Pulmonary artery endothelial cell (primary cell): ENCODE measurements at regions not wholly inside any gene's neighbourhood (a gene's known extent, or its start where the extent isn't known, plus 50 kb on each side); places are given as distances from the start of the nearest gene placed in this dataset.

Experiments used
- DNase-seq: peaks from one replicate; pipeline ENCODE4 v3.0.0-alpha.2; 2011; ENCODE audit warnings: low read depth, low spot score

DNA sequence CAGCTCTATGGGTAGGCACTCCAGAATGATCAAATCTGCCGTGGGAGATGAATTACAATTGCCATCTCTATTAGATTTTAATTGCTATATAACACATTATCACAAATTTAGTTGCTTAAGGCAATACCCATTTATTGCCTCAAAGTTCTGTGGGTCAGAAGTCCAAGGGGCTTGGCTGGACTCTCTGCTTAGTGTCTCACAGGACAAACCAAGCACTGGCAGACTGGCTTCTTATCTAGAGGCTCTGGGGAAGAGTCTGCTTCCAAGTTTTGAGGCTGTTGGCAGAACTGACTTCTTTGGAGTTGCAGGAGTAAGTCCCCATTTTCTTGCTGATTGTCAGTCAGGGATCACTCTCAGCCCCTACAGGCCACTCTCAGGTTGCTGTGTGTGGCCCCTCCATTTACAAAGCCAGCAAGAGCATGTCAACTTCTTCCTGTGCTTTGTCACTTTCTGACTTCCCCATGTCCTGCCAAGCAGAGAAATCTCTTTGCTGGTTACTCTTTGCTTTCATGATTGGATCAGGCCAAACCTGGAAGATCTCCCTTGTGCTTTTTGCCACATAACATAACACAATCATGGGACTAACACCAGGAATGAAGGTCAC is 93.5 kb upstream of the PRICKLE2 start:
- no peak for DNase-seq

DNA sequence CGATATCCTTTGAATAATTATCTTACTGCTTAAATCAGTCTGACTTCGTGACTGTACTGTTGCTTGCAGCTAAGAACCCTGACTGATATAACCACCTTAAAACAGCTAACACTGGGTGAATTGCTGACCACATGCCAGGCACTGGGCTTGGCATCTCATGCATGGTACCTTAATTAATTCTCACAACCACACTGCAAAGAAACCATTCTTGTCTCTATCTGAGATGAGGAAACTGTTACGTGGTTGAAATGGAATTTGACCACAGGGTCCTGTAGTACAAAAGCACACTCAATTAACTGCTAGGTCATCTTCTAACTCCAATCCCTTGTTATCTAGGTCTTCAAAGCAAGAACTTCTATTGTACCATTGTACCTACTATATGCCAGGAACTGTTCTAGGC is 92.7 kb upstream of the PRICKLE2 start:
- no peak for DNase-seq

DNA sequence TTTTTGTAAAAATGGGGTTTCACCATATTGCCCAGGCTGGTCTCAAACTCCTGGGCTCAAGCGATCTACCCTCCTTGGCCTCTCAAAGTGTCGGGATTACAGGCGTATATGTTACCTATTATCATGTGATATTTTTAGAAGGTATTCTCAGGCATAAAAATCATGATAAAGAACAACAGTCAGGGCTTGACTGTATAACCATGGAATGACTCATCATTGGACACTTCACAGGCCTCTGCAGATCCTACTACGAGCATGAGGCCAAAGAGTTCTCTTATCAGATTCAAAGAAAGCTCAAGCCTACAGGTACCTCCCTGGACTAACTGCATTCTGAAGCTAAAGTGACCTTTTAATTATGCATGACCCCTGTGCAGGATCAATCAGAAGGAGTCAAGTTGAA is 91.7 kb upstream of the PRICKLE2 start:
- DNase-seq: no peak

DNA sequence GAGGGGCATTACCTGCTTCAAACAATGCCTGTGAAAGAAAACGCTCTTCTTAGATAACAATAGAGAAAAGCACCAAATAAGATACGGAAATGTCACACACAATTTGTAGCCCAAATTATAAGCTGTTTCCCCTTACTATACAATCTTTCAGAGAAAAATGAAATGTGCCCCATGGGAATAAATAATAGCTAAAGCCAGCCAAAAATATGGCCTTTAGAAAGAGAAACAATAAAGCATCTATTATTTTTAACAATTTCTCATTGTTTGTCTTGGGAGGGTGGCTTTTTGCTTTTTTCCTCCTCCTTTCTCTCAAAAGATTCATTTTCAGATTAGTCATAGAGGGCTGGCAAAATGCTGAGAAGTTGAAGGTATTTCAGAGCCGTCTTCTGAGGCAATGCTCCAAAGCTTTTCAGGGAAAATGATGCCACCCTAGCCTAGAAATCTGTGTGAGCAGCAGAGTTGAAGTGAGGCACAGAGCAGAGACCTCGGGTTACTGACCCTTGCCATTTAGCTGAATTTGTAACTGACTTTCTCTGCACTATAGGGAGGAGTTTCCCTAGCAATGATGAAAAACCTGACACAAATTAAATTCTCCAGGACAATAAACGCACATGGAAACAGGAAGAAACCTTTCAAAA is 86.3 kb upstream of the PRICKLE2 start:
- no peak for DNase-seq

DNA sequence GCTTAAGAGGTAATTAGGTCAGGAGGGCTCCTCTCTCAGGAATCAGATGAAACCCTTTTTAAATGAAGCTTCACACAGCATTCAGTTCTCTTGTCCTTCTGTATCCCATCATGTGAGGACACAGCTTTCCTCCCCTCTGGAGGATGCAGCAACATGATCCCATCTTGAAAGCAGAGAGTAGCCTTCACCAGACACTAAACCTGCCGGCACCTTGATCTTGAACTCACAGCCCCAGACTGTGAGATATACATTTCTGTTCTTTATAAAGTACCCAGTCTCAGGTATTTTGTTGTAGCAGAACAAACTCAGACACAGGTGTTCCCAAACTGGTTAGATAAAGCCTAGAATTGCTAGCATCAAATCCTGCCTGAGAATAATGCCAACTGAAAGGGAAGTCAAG is 83.7 kb upstream of the PRICKLE2 start:
- DNase-seq: no peak

DNA sequence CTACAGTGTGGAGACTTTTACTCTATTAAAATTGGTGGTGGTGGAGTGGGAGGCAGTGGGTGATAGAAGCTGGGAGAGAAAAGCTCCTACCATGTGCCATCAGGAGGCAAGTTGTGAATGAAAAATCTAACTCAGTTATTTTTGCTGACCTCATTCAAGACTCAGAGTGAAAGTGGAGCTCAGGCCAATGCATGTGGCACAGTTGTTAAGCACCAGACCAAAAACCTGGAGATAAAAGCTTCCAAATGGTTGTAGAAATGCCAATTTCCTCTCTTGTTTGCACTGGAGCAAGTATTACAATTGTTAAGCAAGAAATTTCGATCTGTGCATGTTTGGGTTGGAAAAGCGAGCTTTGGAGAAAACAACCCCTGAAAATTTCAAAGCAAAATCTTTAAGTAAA is 81.5 kb upstream of the PRICKLE2 start:
- DNase-seq: no peak

DNA sequence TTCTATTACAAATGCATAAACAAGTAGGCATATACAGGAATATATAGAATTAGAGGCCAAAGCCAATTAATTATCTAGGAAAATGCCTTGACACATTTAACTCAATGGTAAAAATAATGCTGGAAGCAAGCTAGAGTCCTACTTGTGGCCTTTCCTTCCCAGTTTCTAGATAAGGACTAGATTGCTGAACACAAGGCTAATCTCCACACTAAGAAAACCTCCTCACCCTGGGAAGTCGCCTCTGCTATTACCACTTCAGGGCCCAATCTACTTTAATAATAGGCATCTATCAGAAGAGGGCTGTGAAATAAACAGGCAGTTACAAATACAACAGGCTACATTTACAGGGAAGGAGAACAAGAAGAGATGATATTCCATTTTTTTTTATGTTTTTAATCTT is 80.5 kb upstream of the PRICKLE2 start:
- DNase-seq: no peak

DNA sequence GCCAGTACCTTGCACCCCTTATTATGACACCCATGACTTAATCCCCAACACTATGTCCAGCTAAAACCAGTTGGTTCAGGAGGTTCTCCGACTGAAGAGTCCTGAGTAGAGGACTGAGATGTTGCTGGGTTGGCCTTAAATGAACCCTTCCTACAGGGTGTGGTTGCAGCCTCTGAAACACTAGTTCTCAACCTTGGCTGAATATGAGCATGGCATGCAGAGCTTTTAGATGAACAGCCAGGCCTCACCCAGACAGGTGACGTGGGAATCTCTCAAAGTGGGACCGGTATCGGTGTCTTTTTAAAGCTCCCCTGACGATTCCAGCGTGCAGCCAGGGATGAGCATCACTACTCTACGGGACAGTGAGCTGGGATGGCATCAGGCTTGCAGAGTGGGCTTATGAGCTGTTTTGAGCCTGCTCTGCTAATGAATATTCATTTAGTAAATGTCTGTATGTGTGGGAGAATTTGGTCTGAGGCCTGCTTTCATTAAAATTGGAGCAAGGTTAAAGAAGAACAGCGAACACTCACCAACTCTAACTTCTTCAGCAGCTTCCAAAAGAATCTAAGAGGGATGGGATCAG is 79.7 kb upstream of the PRICKLE2 start:
- no peak for DNase-seq

DNA sequence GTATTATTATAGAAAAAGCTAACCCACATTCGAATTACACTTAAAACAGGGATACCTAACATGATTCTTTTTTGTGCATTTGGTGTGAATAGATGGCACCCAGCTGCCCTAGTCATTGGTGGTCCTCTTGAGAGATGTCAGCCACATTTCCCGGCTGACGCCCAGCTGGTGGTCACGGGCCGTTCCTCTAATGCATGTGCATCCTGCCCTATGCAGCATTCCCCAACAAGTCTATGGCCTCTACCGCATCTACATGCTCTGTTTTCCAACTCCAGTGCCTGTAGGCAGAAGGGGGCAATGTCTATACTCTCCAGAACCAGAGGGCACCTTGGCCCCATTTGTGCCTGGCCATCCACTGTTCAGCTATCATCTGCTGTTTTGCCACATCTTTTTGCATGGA is 78.6 kb upstream of the PRICKLE2 start:
- no peak for DNase-seq

DNA sequence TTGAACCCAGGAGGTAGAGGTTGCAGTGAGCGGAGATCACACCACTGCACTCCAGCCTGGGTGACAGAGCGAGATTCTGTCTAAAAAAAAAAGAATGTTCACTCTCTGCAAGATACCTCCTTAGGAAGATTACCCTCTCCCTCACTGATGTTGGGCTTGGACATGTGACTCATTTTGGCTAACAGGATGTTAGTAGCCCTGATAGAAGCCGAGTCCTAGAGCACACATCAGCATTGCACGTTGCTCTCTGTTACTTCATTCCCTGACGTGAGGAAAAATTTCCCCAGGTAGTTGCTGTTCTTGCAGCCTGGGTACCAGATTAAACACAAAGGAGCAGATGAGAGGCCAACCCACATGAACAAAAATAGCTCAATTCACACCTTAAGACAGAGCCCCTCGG is 78.1 kb upstream of the PRICKLE2 start:
- no peak for DNase-seq

DNA sequence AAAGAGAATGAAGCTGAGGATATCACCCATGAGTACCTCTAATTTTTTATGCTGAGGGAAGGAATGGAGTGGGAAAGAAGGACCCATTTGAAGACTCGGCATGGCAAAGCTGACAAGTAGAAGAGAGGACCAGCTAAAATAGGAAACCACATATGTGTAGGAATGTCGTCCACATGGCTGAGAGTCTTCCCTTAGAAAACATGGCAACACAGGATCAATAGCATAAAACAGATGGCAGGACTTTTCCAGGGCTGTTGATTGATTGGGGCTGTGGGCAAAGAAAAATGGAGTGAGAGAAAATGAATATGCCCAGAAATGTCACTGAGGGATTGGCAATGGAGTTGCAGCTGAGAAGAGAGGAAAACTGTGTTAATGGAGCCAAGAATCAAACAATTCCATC is 76.2 kb upstream of the PRICKLE2 start:
- no peak for DNase-seq

DNA sequence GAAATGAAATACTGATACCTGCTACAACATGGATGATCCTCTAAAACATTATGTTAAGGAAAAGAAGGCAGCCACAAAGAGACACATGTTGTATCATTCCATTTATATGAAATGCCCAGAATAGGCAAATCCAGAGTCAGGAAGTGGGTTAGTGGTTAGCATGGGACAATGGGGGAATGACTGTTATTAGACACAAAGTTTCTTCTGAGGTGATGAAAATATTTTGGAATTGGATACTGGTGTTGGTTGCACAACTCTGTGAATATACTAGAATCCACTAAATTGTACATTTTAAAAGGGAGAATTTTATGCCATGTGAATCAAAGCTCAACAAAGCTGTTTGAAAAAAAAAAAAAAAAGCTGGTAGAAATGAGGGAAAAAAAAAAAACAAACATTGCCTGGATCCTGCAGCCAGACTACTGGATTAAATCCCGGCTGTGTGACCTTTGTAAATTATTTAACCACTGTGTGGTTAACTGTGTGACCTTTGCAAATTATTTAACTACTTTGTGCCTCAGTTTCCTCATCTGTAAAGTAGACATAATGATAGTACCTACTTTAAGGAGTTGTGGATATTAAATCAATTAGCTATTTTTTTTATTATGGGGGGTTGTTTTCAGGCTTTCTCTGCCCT is 75.6 kb upstream of the PRICKLE2 start:
- no peak for DNase-seq

DNA sequence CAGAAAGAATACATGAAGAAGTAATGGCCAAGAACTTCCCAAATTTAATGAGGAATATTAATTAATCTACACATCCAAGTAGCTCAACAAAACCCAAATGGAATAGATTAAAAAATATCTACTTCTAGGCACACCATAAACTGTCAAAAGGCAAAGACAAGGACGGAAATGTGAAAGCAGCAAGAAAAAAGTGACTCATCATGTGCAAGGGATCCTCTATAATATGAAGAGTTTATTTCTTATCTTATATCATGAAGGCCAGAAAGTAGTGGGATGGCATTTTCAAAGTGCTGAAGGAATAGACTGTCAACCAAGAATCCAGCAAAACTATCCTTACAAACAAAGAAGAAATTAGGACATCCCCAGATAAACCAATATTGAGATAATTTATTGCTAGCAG is 73.9 kb upstream of the PRICKLE2 start:
- DNase-seq: no peak

DNA sequence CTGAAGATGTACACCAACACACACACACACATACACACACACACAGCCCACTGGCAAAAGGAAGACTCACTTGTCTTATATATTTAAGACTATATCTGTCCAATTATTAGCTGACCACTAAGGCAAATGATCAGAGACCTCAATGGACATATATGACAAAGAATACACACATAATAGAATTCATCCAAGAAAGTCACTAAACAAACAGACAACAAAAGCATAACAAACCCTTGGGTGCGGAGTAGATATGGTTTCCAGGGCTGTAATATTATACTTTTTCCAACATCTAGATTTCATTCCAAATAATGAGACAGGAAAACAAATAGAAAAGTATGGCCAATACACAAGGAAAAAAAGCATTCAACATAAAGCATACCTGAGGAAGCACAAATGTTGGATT is 72.3 kb upstream of the PRICKLE2 start:
- no peak for DNase-seq

DNA sequence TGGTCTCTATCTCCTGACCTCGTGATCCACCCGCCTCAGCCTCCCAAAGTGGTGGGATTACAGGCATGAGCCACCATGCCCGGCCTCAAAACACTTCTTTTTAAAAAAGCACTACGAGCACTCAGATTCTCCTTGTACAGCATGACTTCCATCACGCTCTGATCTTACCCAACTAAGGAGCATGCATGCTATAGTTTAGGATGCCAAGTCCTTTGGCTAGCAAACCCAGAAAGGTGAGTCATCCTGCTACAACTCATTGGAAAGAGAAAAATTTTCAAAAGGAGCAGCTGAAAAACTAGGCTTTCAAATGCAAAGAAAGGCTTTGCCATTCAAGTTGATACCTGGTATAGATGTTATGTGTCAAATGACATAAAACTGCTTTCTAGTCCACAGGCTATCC is 70.3 kb upstream of the PRICKLE2 start:
- DNase-seq: no peak

DNA sequence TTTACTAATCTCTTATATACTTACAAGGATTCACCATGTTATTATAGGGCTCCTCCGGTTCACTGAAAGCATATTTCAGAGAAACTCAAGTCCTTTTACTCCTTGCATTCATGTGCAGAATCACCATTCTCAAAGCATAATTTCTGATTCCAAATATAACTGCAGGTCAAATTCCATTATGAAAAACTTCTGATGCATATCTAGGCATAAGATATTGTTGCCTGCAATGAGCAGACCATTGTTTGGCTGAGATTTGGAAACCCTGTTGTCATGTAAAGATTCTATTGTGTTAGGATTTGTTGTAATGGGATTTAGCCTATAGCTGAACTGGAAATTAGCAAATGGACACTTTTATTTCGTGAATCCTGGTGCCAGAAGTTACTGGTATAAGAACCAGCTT is 69.5 kb upstream of the PRICKLE2 start:
- DNase-seq: no peak

DNA sequence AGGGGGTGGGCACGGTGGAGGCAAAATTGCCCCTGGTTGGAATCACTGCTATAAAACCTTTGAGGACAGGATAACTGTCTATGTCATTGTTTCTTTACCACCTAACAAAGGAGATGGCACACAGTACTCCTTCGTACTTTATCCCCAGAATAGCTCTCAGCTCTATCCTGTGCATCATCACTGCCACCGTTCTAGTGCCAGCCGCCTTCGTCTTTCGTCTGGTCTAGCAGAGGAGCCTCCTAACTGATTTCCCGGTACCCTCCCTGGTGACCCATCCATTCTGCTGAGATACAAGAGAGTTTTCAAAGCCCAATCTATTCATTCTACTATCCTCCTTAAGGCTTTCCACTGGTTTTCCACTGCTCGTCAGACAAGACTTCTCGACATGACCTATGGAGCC is 67.9 kb upstream of the PRICKLE2 start:
- DNase-seq: no peak

DNA sequence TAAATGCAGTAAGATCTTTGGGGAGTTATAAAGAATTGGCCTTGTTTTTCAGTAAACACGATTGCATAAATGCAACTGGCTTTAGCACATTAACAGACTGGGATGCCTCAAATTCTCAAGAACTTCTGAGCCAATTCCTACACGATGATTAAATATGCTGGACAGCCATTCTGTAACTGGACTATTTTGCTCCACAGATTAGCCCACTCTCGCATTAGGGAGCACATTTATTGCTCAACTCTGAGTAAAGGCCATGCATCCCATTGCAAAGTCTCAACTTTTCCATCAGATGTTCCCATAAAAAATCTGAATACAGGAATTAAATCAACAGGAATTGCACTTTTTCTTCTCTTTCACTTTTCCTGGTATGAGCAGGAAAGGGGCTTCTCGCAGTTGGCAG is 66.7 kb upstream of the PRICKLE2 start:
- DNase-seq: no peak

DNA sequence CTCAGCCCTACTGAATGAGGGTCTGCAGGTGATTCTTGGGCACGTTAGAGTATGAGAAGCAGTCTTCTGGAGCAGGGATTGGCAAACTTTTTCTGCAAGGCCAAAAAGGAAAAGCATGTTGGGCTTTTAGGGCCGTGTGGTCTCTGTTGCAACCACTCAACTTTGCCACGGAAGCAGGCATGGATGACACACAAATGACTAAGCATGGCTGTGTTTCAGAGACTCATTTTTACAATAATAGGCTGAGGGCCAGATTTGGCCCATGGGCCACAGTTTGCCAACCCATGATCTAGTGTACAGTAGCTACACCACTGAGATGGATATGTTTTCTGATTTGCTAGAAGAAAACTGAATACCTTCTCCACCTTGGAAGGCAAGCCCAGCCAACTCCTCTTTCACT is 66.1 kb upstream of the PRICKLE2 start:
- no peak for DNase-seq

DNA sequence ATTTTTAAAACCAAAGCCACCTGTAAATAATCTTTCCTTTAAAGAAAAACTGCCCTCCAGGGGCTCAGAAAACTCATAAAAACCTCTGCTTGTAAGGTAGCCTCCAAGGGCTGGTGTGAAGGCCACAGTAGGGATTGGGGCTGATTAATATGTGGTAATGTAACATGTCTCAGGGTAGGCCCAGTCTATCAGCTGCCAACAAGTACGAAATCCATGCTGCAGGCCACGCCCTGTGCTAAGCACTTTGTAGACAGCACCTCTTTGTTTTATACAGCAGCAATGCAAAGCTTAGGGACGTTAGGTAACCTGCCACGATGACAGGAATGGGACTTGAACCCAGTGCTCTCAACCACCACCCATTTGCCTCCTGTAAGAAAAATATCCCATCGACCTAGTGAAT is 65.6 kb upstream of the PRICKLE2 start:
- no peak for DNase-seq

DNA sequence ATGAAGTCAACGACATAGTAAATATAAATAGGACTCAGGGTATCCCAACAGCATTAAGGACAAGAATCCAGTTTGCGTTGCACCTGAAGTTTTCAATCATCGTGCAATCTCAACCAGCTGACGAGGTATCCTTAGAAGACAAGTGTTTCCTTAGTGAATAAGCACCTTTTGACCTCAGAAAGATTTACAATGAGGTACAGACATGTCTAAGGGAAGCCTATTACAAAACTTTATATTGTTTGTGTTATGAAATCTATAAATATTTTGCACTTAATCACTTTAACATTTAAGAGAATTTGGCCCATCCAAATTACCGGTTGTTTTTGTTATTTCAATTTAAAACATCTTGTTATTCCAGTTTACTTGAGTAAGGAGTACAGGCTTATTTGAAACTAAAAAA is 64.9 kb upstream of the PRICKLE2 start:
- no peak for DNase-seq

DNA sequence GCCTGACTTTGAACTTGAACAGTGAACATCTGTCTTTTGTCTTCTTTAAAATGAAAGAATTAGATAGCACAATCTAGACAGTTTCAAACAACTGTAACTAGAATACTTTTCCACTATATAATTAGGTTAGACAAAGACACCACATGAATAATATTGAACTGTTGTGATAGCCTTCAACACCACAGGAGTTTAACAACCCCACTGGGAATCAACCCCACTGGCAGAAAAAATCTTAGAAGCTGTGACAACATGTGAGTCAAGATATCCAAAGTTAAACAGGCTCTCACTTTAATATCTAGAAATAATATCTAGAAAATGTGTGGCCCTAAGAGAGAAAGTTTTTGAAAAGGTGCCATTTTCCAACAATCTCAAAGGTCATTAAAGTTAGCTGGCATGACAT is 64.4 kb upstream of the PRICKLE2 start:
- no peak for DNase-seq

DNA sequence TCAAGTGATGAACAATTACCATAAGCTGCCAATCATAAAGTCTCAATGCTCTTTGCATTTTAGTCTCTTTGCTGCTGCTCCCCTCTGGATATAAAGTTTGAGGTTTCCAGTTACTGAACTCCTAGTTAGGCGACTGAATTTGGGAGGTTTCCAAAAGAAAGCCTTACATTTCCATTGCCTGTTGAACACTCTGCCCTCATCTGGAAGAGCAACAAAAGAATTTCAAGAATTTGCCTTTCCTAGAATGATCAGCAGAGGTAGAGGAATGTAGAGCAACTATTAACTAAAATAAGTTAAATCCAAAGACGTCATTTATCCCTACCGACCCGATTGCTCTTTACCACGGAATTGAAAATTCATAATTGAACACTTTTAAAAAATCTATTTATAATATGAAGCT is 53.4 kb upstream of the PRICKLE2 start:
- DNase-seq: no peak
